ENCODE measurements at regions not wholly inside any gene's neighbourhood (a gene's known extent, or its start where the extent isn't known, plus 50 kb on each side); places are given as distances from the start of the nearest gene placed in this dataset.

GRCh38 chr11:134794192-134794591 is 382.1 kb upstream of the B3GAT1 start (continued):
- TF ChIP-seq, protein P1, sequence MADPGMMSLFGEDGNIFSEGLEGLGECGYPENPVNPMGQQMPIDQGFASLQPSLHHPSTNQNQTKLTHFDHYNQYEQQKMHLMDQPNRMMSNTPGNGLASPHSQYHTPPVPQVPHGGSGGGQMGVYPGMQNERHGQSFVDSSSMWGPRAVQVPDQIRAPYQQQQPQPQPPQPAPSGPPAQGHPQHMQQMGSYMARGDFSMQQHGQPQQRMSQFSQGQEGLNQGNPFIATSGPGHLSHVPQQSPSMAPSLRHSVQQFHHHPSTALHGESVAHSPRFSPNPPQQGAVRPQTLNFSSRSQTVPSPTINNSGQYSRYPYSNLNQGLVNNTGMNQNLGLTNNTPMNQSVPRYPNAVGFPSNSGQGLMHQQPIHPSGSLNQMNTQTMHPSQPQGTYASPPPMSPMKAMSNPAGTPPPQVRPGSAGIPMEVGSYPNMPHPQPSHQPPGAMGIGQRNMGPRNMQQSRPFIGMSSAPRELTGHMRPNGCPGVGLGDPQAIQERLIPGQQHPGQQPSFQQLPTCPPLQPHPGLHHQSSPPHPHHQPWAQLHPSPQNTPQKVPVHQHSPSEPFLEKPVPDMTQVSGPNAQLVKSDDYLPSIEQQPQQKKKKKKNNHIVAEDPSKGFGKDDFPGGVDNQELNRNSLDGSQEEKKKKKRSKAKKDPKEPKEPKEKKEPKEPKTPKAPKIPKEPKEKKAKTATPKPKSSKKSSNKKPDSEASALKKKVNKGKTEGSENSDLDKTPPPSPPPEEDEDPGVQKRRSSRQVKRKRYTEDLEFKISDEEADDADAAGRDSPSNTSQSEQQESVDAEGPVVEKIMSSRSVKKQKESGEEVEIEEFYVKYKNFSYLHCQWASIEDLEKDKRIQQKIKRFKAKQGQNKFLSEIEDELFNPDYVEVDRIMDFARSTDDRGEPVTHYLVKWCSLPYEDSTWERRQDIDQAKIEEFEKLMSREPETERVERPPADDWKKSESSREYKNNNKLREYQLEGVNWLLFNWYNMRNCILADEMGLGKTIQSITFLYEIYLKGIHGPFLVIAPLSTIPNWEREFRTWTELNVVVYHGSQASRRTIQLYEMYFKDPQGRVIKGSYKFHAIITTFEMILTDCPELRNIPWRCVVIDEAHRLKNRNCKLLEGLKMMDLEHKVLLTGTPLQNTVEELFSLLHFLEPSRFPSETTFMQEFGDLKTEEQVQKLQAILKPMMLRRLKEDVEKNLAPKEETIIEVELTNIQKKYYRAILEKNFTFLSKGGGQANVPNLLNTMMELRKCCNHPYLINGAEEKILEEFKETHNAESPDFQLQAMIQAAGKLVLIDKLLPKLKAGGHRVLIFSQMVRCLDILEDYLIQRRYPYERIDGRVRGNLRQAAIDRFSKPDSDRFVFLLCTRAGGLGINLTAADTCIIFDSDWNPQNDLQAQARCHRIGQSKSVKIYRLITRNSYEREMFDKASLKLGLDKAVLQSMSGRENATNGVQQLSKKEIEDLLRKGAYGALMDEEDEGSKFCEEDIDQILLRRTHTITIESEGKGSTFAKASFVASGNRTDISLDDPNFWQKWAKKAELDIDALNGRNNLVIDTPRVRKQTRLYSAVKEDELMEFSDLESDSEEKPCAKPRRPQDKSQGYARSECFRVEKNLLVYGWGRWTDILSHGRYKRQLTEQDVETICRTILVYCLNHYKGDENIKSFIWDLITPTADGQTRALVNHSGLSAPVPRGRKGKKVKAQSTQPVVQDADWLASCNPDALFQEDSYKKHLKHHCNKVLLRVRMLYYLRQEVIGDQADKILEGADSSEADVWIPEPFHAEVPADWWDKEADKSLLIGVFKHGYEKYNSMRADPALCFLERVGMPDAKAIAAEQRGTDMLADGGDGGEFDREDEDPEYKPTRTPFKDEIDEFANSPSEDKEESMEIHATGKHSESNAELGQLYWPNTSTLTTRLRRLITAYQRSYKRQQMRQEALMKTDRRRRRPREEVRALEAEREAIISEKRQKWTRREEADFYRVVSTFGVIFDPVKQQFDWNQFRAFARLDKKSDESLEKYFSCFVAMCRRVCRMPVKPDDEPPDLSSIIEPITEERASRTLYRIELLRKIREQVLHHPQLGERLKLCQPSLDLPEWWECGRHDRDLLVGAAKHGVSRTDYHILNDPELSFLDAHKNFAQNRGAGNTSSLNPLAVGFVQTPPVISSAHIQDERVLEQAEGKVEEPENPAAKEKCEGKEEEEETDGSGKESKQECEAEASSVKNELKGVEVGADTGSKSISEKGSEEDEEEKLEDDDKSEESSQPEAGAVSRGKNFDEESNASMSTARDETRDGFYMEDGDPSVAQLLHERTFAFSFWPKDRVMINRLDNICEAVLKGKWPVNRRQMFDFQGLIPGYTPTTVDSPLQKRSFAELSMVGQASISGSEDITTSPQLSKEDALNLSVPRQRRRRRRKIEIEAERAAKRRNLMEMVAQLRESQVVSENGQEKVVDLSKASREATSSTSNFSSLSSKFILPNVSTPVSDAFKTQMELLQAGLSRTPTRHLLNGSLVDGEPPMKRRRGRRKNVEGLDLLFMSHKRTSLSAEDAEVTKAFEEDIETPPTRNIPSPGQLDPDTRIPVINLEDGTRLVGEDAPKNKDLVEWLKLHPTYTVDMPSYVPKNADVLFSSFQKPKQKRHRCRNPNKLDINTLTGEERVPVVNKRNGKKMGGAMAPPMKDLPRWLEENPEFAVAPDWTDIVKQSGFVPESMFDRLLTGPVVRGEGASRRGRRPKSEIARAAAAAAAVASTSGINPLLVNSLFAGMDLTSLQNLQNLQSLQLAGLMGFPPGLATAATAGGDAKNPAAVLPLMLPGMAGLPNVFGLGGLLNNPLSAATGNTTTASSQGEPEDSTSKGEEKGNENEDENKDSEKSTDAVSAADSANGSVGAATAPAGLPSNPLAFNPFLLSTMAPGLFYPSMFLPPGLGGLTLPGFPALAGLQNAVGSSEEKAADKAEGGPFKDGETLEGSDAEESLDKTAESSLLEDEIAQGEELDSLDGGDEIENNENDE (IDR thresholded peaks at IDR 0.05; ENCODE audit: insufficient replicate concordance, low read length) = no peak
- TF ChIP-seq JUN (IDR thresholded peaks at IDR 0.05; ENCODE audit: low read depth, low read length) (no peak), RFX5 (IDR thresholded peaks at IDR 0.05; ENCODE audit: borderline replicate concordance, low read depth, low read length) (no peak), SP1 (IDR thresholded peaks at IDR 0.05; ENCODE audit: low read depth, low read length) (no peak), ATF3 (IDR thresholded peaks at IDR 0.05; ENCODE audit: insufficient read depth, low read depth, low read length) (no peak), NANOG (IDR thresholded peaks at IDR 0.05; ENCODE audit: insufficient read depth, low read depth, low read length, poor library complexity, severe bottlenecking) (no peak), BCL11A (IDR thresholded peaks at IDR 0.05; ENCODE audit: low read depth in 2 of 2, low read length in 2 of 2) (no peak), PHF8 (conservative IDR thresholded peaks at IDR 0.05; ENCODE audit: low read depth, low read length) (no peak), CEBPB (IDR thresholded peaks at IDR 0.05; ENCODE audit: low read depth, low read length) (no peak), HDAC2 (IDR thresholded peaks at IDR 0.05; ENCODE audit: borderline replicate concordance in 1 of 2, low read depth in 2 of 2, low read length in 2 of 2) (no peak), KDM5A (IDR thresholded peaks at IDR 0.05; ENCODE audit: low read length) (no peak)
